Fibroblast of pulmonary artery (primary cell): ENCODE measurements at regions not wholly inside any gene's neighbourhood (a gene's known extent, or its start where the extent isn't known, plus 50 kb on each side); places are given as distances from the start of the nearest gene placed in this dataset.

Experiments used
- DNase-seq: peaks from one replicate; pipeline ENCODE4 v3.0.0-alpha.2; 2010; ENCODE audit warnings: low read depth
- H3K4me3 ChIP-seq: replicated peaks from 2 replicates; pipeline ENCODE4 v1.5.1; 2011; ENCODE audit warnings: low read depth, mild to moderate bottlenecking, control low read depth, low read length, moderate library complexity
- TF ChIP-seq, protein P1 (sequence below): IDR thresholded peaks from 2 replicates; pipeline ENCODE4 v1.5.1; 2011; ENCODE audit warnings: mild to moderate bottlenecking, control low read depth, low read length, inconsistent platforms; ENCODE audit errors: missing control alignments

- DNase-seq: no peak
- no peak overlapping the region for H3K4me3 ChIP-seq
- TF ChIP-seq, protein P1, sequence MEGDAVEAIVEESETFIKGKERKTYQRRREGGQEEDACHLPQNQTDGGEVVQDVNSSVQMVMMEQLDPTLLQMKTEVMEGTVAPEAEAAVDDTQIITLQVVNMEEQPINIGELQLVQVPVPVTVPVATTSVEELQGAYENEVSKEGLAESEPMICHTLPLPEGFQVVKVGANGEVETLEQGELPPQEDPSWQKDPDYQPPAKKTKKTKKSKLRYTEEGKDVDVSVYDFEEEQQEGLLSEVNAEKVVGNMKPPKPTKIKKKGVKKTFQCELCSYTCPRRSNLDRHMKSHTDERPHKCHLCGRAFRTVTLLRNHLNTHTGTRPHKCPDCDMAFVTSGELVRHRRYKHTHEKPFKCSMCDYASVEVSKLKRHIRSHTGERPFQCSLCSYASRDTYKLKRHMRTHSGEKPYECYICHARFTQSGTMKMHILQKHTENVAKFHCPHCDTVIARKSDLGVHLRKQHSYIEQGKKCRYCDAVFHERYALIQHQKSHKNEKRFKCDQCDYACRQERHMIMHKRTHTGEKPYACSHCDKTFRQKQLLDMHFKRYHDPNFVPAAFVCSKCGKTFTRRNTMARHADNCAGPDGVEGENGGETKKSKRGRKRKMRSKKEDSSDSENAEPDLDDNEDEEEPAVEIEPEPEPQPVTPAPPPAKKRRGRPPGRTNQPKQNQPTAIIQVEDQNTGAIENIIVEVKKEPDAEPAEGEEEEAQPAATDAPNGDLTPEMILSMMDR: no peak
Measured at GRCh38 chr13:106630650-106631049, 62.7 kb upstream of the ARGLU1 start.

DNA sequence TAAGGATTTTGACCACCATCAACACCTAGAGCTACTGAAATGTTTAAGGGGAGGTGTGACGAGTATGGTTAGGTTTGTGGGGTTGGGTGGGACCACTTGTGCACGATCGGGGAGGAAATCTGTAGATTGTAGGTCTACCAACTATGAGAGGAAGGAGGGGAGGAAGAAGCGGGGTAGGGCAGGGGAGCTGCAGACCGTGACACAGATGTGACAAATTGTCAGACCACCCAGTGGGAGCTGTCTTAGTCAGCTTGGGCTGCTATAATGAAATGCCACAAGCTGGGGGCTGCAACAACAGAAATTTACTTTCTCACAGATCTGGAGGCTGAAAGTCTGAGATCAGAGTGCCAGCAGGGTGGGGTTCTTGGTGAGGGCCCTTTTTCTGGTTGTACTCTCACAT, 62.2 kb upstream of the ARGLU1 start:
- DNase-seq: no peak
- TF ChIP-seq, protein P1: no peak

DNA sequence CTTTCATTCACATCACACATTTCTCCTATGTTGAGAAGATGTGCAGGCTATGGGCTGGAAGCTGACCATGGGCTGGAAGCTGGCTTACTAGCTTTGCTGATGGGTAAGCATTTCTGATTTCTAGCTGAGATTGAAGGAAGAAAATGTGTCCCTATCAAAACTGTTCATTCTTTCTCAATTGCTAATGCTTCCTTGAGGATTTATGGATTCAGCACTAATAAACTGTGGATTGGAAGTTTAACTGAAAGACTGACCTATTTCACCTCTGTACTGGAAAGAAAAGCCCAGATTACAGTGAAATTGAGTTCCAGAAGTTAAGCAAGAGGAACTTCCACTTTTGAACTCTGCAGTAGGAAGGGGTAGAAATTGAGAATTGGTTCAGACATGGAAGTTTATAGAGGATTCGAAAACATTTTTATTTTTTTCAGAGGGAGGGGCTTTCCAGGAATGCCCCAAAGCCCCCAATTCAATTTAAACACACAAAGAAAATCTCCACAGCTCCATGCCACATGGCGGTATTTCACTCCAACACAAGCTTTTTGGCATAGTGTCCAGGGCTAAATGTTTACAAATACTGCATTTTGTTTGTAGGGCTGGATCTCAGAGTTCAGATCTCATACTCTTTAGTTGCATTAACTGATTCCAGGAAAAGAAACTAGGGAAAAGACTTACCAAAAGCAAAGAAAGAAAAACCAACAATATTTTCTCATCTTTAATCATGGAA, 61.2 kb upstream of the ARGLU1 start:
- DNase-seq: no peak
- no peak overlapping the region for H3K4me3 ChIP-seq
- TF ChIP-seq, protein P1: no peak

More for the DNA sequence above, 62.2 kb upstream of the ARGLU1 start:
- no peak overlapping the region for H3K4me3 ChIP-seq

DNA sequence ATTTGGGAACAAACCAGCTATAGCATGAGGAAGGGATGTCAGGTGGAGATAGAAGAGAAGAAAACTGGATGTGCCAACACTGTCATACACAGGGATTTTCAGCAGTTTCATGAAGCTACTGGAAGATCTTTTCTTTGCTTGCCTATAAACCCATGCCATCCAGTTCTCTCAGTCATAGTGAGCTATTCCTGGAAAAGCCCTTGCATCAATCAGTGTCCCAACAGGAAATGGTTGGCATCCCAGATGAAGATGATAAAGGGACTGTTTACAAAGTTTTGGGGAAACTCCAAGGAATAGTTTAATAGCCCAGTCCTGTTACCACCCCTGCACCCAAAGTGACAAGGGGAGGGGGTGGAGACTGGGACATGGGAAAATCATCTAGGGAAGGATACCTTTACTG, 58.5 kb upstream of the ARGLU1 start:
- DNase-seq: no peak
- TF ChIP-seq, protein P1: no peak
- H3K4me3 ChIP-seq: no peak overlapping the region

DNA sequence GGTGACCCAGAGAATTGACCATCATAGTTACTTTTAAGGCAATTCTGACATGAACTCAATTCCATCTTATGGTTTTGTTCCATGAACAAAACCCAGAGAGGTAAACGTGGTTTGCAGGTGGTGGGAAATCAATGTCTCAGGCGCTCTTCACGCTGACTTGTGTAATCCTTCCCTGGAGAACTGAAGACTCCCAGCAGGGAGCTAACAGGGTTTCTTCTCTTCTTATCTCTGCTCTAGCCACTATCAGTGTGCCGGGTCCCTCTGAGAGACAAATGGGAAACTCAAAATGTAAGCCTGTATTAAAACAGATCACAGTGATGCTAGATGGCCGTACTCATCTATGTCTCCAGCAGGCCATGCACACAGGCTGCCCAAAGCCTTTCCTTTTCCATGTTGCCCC, 57.6 kb upstream of the ARGLU1 start:
- TF ChIP-seq, protein P1: no peak
- H3K4me3 ChIP-seq: no peak overlapping the region
- DNase-seq: no peak

- DNase-seq: no peak
- no peak overlapping the region for H3K4me3 ChIP-seq
- TF ChIP-seq, protein P1: no peak
Measured at GRCh38 chr13:106623799-106624460, 56.0 kb upstream of the ARGLU1 start.

DNA sequence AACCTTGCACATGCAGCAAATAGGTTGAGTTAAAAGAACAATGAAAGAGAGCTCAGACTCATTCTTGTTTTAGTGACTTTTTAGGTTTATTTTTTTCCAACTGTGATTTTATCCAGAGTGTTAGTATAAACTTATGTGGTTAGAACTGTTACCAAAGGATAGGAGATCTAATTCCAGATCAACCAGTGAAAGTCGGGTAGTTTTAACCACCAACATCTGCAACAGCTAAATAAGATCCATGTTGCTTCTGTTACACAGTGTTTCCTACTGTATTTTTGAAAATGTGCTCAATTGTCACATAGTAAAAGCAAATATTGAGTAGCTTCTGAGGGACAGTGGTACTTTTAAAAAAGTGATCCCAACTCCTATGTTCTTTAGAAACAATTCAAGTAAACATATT, 53.9 kb upstream of the ARGLU1 start:
- TF ChIP-seq, protein P1: no peak
- no peak for DNase-seq
- no peak overlapping the region for H3K4me3 ChIP-seq
